ENCODE measurements at regions not wholly inside any gene's neighbourhood (a gene's known extent, or its start where the extent isn't known, plus 50 kb on each side); places are given as distances from the start of the nearest gene placed in this dataset.

GRCh38 chr13:58882516-58882915 lies 1251.0 kb downstream of the PCDH17 start:
- TF ChIP-seq POLR2A (IDR thresholded peaks at IDR 0.05) (no peak), CTCF (IDR thresholded peaks at IDR 0.05) (no peak)
- no peak for DNase-seq
- 63 to 67% methylated on average over 4 of the region's 4 CpGs for WGBS, 2 donors
- H3K27ac ChIP-seq, result no peak overlapping the region
- no peaks in the 10 kb centered on the region for H3K9me3 ChIP-seq
- H3K4me3 ChIP-seq, result no peak overlapping the region
- H3K4me1 ChIP-seq, result no peaks in the 10 kb centered on the region
- no peaks in the 10 kb centered on the region for H3K27me3 ChIP-seq
- H3K36me3 ChIP-seq (ENCODE audit: low read depth, missing control alignments), result no peaks in the 10 kb centered on the region
- intact Hi-C loops (cut with DNase I; ENCODE audit: low total_unique reads), result no loop called here

GRCh38 chr13:58883405-58883804 lies 1251.9 kb downstream of the PCDH17 start:
- no peak overlapping the region for H3K4me3 ChIP-seq
- no peak for DNase-seq
- TF ChIP-seq POLR2A (IDR thresholded peaks at IDR 0.05) (no peak), CTCF (IDR thresholded peaks at IDR 0.05) (no peak)
- H3K27me3 ChIP-seq, result no peaks in the 10 kb centered on the region
- no peaks in the 10 kb centered on the region for H3K4me1 ChIP-seq
- intact Hi-C loops (cut with DNase I; ENCODE audit: low total_unique reads), result no loop called here
- no peaks in the 10 kb centered on the region for H3K36me3 ChIP-seq (ENCODE audit: low read depth, missing control alignments)
- 43 to 60% methylated on average over 2 of the region's 2 CpGs for WGBS, 2 donors
- no peaks in the 10 kb centered on the region for H3K9me3 ChIP-seq
- H3K27ac ChIP-seq, result no peak overlapping the region

GRCh38 chr13:58884353-58885209 lies 1253.0 kb downstream of the PCDH17 start:
- TF ChIP-seq POLR2A (IDR thresholded peaks at IDR 0.05) (no peak), CTCF (IDR thresholded peaks at IDR 0.05) (no peak)
- WGBS, 2 donors, result 72 to 76% methylated on average over 5 of the region's 5 CpGs
- no peaks in the 10 kb centered on the region for H3K36me3 ChIP-seq (ENCODE audit: low read depth, missing control alignments)
- H3K27me3 ChIP-seq, result no peaks in the 10 kb centered on the region
- no peaks in the 10 kb centered on the region for H3K9me3 ChIP-seq
- DNase-seq, result no peak
- no peak overlapping the region for H3K27ac ChIP-seq
- H3K4me3 ChIP-seq, result no peak overlapping the region
- no peaks in the 10 kb centered on the region for H3K4me1 ChIP-seq
- intact Hi-C loops (cut with DNase I; ENCODE audit: low total_unique reads), result no loop called here

- H3K27ac ChIP-seq, result no peak overlapping the region
- no peak for DNase-seq
- WGBS, 2 donors, result 59 to 73% methylated on average over 1 of the region's 1 CpG
- intact Hi-C loops (cut with DNase I; ENCODE audit: low total_unique reads), result no loop called here
- no peaks in the 10 kb centered on the region for H3K9me3 ChIP-seq
- H3K36me3 ChIP-seq (ENCODE audit: low read depth, missing control alignments), result no peaks in the 10 kb centered on the region
- no peaks in the 10 kb centered on the region for H3K27me3 ChIP-seq
- H3K4me3 ChIP-seq, result no peak overlapping the region
- TF ChIP-seq CTCF (IDR thresholded peaks at IDR 0.05), result no peak
- no peak for TF ChIP-seq POLR2A (IDR thresholded peaks at IDR 0.05)
- H3K4me1 ChIP-seq, result no peaks in the 10 kb centered on the region
Observed at GRCh38 chr13:58889474-58889873, 1257.9 kb downstream of the PCDH17 start.

- intact Hi-C loops (cut with DNase I; ENCODE audit: low total_unique reads), result no loop called here
- no peaks in the 10 kb centered on the region for H3K36me3 ChIP-seq (ENCODE audit: low read depth, missing control alignments)
- 83 to 93% methylated on average over 1 of the region's 1 CpG for WGBS, 2 donors
Observed at GRCh38 chr13:58893396-58893795, 1261.9 kb downstream of the PCDH17 start.

More at GRCh38 chr13:58893396-58893795, 1261.9 kb downstream of the PCDH17 start:
- DNase-seq, result no peak
- TF ChIP-seq POLR2A (IDR thresholded peaks at IDR 0.05) (no peak), CTCF (IDR thresholded peaks at IDR 0.05) (no peak)
- Histone ChIP-seq H3K9me3 (no peaks in the 10 kb centered on the region), H3K4me1 (no peaks in the 10 kb centered on the region), H3K27me3 (no peaks in the 10 kb centered on the region), H3K4me3 (no peak overlapping the region), H3K27ac (no peak overlapping the region)
